ENCODE measurements at regions not wholly inside any gene's neighbourhood (a gene's known extent, or its start where the extent isn't known, plus 50 kb on each side); places are given as distances from the start of the nearest gene placed in this dataset.

DNA sequence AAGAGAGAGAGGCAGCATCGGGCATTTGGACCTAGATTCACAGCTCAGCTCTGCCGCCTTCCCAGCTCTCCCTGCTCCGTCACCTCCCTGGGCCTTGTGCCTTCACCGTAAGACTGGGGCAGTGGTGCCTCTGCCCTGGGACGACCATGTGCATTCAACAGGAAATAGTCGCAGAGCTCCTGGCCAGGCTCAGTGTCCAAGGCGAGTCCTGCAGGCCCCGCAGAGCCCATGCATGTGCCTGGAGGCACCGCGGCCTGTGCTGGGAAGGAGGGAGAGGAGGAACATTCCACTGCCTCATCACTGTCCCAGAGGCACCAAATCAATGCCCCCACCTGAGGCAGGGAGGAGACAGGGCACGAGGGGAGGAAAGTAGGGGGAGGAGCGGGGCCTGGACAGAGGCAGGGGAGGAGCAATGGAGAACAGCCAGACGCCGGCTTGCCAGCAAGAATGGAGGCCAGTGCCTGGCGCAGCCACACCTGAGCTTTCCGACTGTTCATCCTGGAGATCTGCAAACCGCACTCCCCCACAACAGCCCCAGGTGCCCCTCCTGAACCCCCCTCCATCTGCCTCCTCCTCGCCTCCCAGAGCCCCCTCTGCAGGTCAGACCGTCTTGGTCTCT, 74.4 kb upstream of the PRR5 start:
- H3K4me3 ChIP-seq (ENCODE audit: low read depth, low read length), result no peak overlapping the region
- DNase-seq (ENCODE audit: low read depth), result no peak
- TF ChIP-seq CTCF (conservative IDR thresholded peaks at IDR 0.05; ENCODE audit: low read depth, low read length), result no peak

DNA sequence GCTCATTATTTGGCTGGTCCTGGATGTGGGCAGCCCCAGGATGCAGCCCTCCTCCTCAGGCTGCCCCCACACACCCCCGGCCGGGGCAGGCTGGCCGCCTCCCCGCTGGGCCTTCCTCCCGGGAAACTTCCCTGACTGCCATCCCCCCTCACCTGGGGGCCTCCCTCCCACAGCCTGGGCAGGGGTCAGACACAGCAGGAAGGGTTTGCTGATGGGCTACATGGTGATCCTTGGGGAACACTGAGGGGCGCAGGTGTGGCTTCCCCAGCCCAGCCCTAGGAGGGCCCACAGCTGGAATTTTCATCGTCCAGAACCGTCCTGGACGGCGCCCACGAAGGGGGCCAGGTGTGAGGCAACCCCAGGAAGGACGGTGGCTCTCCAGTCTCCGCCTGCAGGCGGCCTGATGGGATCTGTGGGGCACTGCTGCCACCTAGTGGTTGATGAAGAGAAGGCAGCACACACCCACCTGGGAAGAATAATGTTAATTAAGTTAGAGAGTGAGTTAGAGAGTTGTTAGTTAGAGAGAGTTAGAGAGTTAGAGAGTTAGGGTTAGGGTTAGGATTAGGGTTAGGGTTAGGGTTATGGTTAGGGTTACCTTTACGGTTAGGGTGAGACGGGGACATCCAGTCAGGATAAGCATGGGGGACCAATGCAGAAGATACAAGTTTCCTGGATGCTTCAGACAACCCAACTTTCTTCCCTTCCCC, 75.9 kb upstream of the PRR5 start:
- peak; percentile 87 for TF ChIP-seq CTCF (conservative IDR thresholded peaks at IDR 0.05; ENCODE audit: low read depth, low read length)
- DNase-seq (ENCODE audit: low read depth), result no peak
- no peak overlapping the region for H3K4me3 ChIP-seq (ENCODE audit: low read depth, low read length)

DNA sequence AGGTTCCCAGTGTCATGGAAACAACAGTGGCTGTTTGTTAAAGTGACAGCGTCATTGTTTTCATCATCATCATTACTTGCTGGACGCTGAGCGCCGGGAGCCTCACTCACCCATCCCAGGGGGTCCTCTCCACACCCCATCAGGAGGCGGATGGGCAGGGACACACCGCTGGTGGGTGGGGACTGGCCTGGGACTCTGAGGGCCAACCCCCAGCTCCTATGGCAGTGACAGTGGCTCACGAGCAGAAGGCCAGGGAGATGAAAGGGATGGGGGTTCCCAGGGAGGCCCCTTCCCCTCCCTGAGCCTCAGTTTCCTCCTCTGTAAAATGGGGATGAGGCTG, 76.6 kb upstream of the PRR5 start:
- H3K4me3 ChIP-seq (ENCODE audit: low read depth, low read length), result no peak overlapping the region
- TF ChIP-seq CTCF (conservative IDR thresholded peaks at IDR 0.05; ENCODE audit: low read depth, low read length), result no peak
- no peak for DNase-seq (ENCODE audit: low read depth)

DNA sequence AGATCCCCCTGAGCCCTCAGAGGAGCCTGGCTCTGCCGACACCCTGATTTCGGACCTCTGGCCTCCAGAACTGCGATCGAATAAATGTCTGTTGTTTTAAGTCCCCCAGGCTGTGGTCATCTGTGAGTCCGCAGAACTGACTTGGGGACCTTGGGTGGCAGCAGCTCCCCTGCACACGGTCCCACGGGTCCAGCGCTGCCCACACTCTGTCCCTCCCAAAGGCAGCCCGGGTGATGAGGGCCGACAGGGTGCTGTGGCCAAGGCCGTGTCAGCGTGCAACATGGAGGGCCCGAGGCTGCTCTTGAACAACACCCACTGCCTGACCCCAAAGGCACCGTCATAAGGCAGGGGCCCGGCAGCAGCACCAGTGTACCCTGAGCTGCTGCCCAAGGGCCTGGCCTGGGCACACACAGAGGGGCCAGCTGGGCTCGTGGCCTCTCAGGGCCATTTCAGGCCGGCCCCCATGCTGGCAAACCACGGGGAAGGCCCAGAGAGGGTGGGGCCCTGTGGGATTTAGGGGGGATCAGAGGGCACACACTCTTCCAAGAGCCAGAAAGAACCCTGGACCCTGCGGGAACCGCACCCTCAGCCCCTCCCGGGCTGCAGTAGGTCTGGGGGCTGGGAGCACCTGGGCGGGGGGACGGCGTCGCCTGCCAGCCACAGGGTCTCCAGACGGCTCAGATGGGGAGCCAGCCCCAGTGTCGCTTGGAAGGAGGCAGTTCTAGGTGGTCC, 77.1 kb upstream of the PRR5 start:
- TF ChIP-seq CTCF (conservative IDR thresholded peaks at IDR 0.05; ENCODE audit: low read depth, low read length), result no peak
- H3K4me3 ChIP-seq (ENCODE audit: low read depth, low read length), result no peak overlapping the region
- no peak for DNase-seq (ENCODE audit: low read depth)

GRCh38 chr22:44623771-44624510, 78.1 kb upstream of the PRR5 start:
- peak; percentile 39 for TF ChIP-seq CTCF (conservative IDR thresholded peaks at IDR 0.05; ENCODE audit: low read depth, low read length)
- no peak for DNase-seq (ENCODE audit: low read depth)
- H3K4me3 ChIP-seq (ENCODE audit: low read depth, low read length), result no peak overlapping the region

DNA sequence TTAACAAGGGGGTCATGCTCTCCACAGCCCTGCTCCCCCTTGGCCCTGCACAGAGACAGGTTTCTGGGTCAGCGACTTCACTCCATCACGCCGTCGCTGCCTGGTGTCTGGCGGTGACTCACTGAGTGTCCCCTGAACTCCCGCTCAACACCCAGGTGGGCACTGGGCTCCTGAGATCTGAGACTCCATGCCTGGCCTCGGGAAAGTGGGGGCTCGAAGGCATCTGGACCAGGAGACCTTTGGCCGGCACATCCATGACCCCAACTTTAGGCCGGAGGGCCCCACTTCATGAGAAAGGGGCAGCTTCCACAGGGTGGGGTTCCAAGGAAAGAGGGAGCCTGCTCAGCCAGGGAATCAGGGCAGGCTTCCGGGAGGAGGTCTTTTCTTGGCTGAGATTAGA, 79.3 kb upstream of the PRR5 start:
- no peak for TF ChIP-seq CTCF (conservative IDR thresholded peaks at IDR 0.05; ENCODE audit: low read depth, low read length)
- H3K4me3 ChIP-seq (ENCODE audit: low read depth, low read length), result no peak overlapping the region
- DNase-seq (ENCODE audit: low read depth), result no peak
